H1 (cell line): ENCODE measurements at regions not wholly inside any gene's neighbourhood (a gene's known extent, or its start where the extent isn't known, plus 50 kb on each side); places are given as distances from the start of the nearest gene placed in this dataset.

Experiments
- CTCF ChIA-PET: fragments of 300-600 bp; sonication (Branson Sonifier 250); formaldehyde crosslinking; loops from one replicate; lab custom pipeline; 2021; ENCODE audit not compliant: partially characterized antibody; lab: Charles Lee
- POLR2A ChIA-PET: fragments of 300-600 bp; sonication (Branson Sonifier 250); formaldehyde crosslinking; loops from one replicate; lab custom pipeline; 2021; ENCODE audit warnings: inconsistent platforms; ENCODE audit not compliant: partially characterized antibody; lab: Charles Lee
- DNase-seq, 2 experiments: peaks; one replicate each; pipeline versions ENCODE4 v3.0.0 to v3.0.0-alpha.2; 2010 to 2022; ENCODE audit warnings: low spot score in 2 of 2, low read depth in 1 of 2, mixed read lengths in 1 of 2
- FAIRE-seq: peaks from 2 replicates; lab custom pipeline; 2011; peaks lifted over from hg19 to GRCh38; lab: Jason Lieb, UNC
- H2AFZ ChIP-seq: 2 replicates; pipeline ENCODE4 v1.8.1; 2012; ENCODE audit warnings: low read length, inconsistent platforms
- H2AK5ac ChIP-seq: 2 replicates; pipeline ENCODE4 v1.6.1; 2013; ENCODE audit warnings: low read depth, low read length
- H2BK120ac ChIP-seq: replicated peaks from 2 replicates; pipeline ENCODE3; 2013; ENCODE audit warnings: low read depth, low read length, inconsistent platforms
- H2BK12ac ChIP-seq: 2 replicates; pipeline ENCODE4 v1.6.1; 2013; ENCODE audit warnings: low read depth, low read length
- H2BK15ac ChIP-seq: 2 replicates; pipeline ENCODE4 v1.6.1; 2013; ENCODE audit warnings: low read length
- H2BK20ac ChIP-seq: 2 replicates; pipeline ENCODE4 v1.6.1; 2013; ENCODE audit warnings: low read length
- H2BK5ac ChIP-seq: 2 replicates; pipeline ENCODE4 v1.6.1; 2013; ENCODE audit warnings: low read depth, low read length
- H3K14ac ChIP-seq: 2 replicates; pipeline ENCODE4 v1.6.1; 2013; ENCODE audit warnings: inconsistent platforms; ENCODE audit not compliant: insufficient read length
- H3K18ac ChIP-seq: 2 replicates; pipeline ENCODE4 v1.6.1; 2013; ENCODE audit warnings: low read length; ENCODE audit errors: extremely low read depth
- H3K23ac ChIP-seq: 2 replicates; pipeline ENCODE4 v1.6.1; 2013; ENCODE audit warnings: inconsistent platforms; ENCODE audit not compliant: insufficient read length
- H3K23me2 ChIP-seq: 2 replicates; pipeline ENCODE4 v1.6.1; 2013; ENCODE audit warnings: low read depth, low read length
- H3K27ac ChIP-seq: 2 replicates; pipeline ENCODE4 v1.6.1; 2011; ENCODE audit warnings: low read depth, low read length, inconsistent platforms
- H3K27me3 ChIP-seq, 4 experiments: replicated peaks in 1 of 4; 1 replicate in 1 of 4; 2 replicates in 3 of 4; pipeline versions ENCODE4 v1.6.1 to v1.8.1; 2011 to 2013; ENCODE audit warnings: low read length in 3 of 4, mild to moderate bottlenecking in 3 of 4, inconsistent platforms in 2 of 4, mixed read lengths in 2 of 4, moderate library complexity in 1 of 4; ENCODE audit not compliant: control insufficient read depth in 3 of 4, insufficient read depth in 3 of 4; ENCODE audit errors: extremely low read depth in 1 of 4
- H3K36me3 ChIP-seq, 4 experiments: 2 replicates each; pipeline versions ENCODE4 v1.6.1 to v1.8.1; 2011 to 2013; ENCODE audit warnings: mild to moderate bottlenecking in 4 of 4, low read length in 3 of 4, moderate library complexity in 2 of 4, control low read depth in 1 of 4, inconsistent platforms in 1 of 4; ENCODE audit not compliant: insufficient read depth in 4 of 4, control insufficient read depth in 2 of 4
- H3K4ac ChIP-seq: replicated peaks from 2 replicates; pipeline ENCODE3; 2013; ENCODE audit warnings: low read length, low read depth, mixed read lengths, inconsistent platforms; ENCODE audit not compliant: insufficient read length
- H3K4me1 ChIP-seq, 4 experiments: replicated peaks in 1 of 4; 1 replicate in 1 of 4; 2 replicates in 3 of 4; pipeline versions ENCODE4 v1.6.1 to v1.8.1; 2011 to 2013; ENCODE audit warnings: low read length in 3 of 4, inconsistent platforms in 2 of 4, mixed read lengths in 1 of 4; ENCODE audit not compliant: insufficient read depth in 4 of 4, control insufficient read depth in 3 of 4
- H3K4me2 ChIP-seq, 2 experiments: 2 replicates each; pipeline versions ENCODE4 v1.6.1 to v1.8.1; 2011 to 2013; ENCODE audit warnings: low read depth in 2 of 2, low read length in 2 of 2, control low read depth in 1 of 2, inconsistent platforms in 1 of 2, mild to moderate bottlenecking in 1 of 2; ENCODE audit not compliant: insufficient read depth in 1 of 2
- H3K4me3 ChIP-seq, 4 experiments: fragments of 200-600, 300-600 bp in 1 of 4; sonication (generic), shearing (Covaris generic), sonication (Bioruptor Twin) in 1 of 4; 2 replicates each; pipeline versions ENCODE4 v1.5.1 to v1.8.1; 2011 to 2016; ENCODE audit warnings: low read length in 4 of 4, low read depth in 3 of 4, control low read depth in 2 of 4, inconsistent platforms in 2 of 4, mild to moderate bottlenecking in 2 of 4, mixed read lengths in 1 of 4, moderate library complexity in 1 of 4; ENCODE audit not compliant: insufficient read depth in 2 of 4; ENCODE audit errors: extremely low read depth in 1 of 4
- H3K56ac ChIP-seq: replicated peaks from 2 replicates; pipeline ENCODE3; 2013; ENCODE audit warnings: low read depth, mild to moderate bottlenecking, mixed read lengths, low read length, inconsistent platforms; ENCODE audit not compliant: insufficient read length
- H3K79me1 ChIP-seq: 2 replicates; pipeline ENCODE4 v1.6.1; 2013; ENCODE audit warnings: low read depth, low read length, control low read depth
- H3K79me2 ChIP-seq, 2 experiments: 2 replicates each; pipeline versions ENCODE4 v1.6.1 to v1.8.1; 2012 to 2013; ENCODE audit warnings: low read length in 2 of 2, mild to moderate bottlenecking in 2 of 2, inconsistent platforms in 1 of 2; ENCODE audit not compliant: insufficient read depth in 2 of 2, control insufficient read depth in 1 of 2
- H3K9ac ChIP-seq, 4 experiments: replicated peaks in 1 of 4; 1 replicate in 1 of 4; 2 replicates in 3 of 4; pipeline versions ENCODE4 v1.6.1 to v1.8.1; 2011 to 2013; ENCODE audit warnings: low read depth in 3 of 4, low read length in 3 of 4, control low read depth in 2 of 4, mild to moderate bottlenecking in 2 of 4, moderate library complexity in 2 of 4, inconsistent platforms in 1 of 4; ENCODE audit errors: extremely low read depth in 1 of 4
- H3K9me3 ChIP-seq, 2 experiments: 2 replicates each; pipeline versions ENCODE4 v1.6.1 to v1.8.1; 2012 to 2013; ENCODE audit warnings: mild to moderate bottlenecking in 2 of 2, moderate library complexity in 2 of 2, control low read depth in 1 of 2, inconsistent platforms in 1 of 2, low read depth in 1 of 2, low read length in 1 of 2, mixed read lengths in 1 of 2; ENCODE audit not compliant: insufficient read depth in 2 of 2
- H4K20me1 ChIP-seq, 2 experiments: replicated peaks in 1 of 2; 2 replicates each; pipeline versions ENCODE3 to v1.8.1; 2011 to 2013; ENCODE audit warnings: inconsistent platforms in 2 of 2, low read length in 2 of 2, mild to moderate bottlenecking in 1 of 2; ENCODE audit not compliant: insufficient read depth in 2 of 2, control insufficient read depth in 1 of 2
- H4K5ac ChIP-seq: 2 replicates; pipeline ENCODE4 v1.6.1; 2013; ENCODE audit warnings: low read length, low read depth, mixed read lengths, inconsistent platforms; ENCODE audit not compliant: insufficient read length
- H4K8ac ChIP-seq: 2 replicates; pipeline ENCODE4 v1.8.0; 2013; ENCODE audit warnings: mild to moderate bottlenecking, moderate library complexity, low read length, inconsistent platforms; ENCODE audit not compliant: insufficient read depth; ENCODE audit errors: extremely low read depth
- H4K91ac ChIP-seq: replicated peaks from 2 replicates; pipeline ENCODE3; 2013; ENCODE audit warnings: low read length, mixed read lengths, inconsistent platforms; ENCODE audit not compliant: insufficient read length
- CBX5 ChIP-seq: fragments of 300-800, 300-1000 bp; sonication (generic); IDR thresholded peaks from 2 replicates; pipeline ENCODE4 v1.7.1; 2016; ENCODE audit warnings: antibody characterized with exemption, low read length, low read depth
- CEBPB ChIP-seq: IDR thresholded peaks from 2 replicates; pipeline ENCODE4 v1.6.1; 2012; ENCODE audit warnings: low read depth, low read length
- CHD1 ChIP-seq: IDR thresholded peaks from 2 replicates; pipeline ENCODE4 v1.6.1; 2012; ENCODE audit warnings: low read depth, low read length, improper control_type of control experiment
- CTBP2 ChIP-seq: IDR thresholded peaks from 2 replicates; pipeline ENCODE4 v1.7.0; 2011; ENCODE audit warnings: borderline replicate concordance, mild to moderate bottlenecking, moderate library complexity, mixed read lengths, low read length; ENCODE audit not compliant: insufficient read depth, insufficient read length
- CTCF ChIP-seq, 3 experiments: IDR thresholded peaks; 1 replicate in 2 of 3; 2 replicates in 1 of 3; pipeline versions ENCODE4 v1.5.1 to v1.6.1; 2011; ENCODE audit warnings: low read length in 3 of 3, mild to moderate bottlenecking in 3 of 3, inconsistent platforms in 2 of 3, low read depth in 1 of 3, moderate library complexity in 1 of 3; ENCODE audit not compliant: insufficient read depth in 1 of 3; ENCODE audit errors: control extremely low read depth in 1 of 3
- E2F6 ChIP-seq: IDR thresholded peaks from 2 replicates; pipeline ENCODE4 v1.6.1; 2012; ENCODE audit warnings: inconsistent platforms
- RAD21 ChIP-seq, 2 experiments: IDR thresholded peaks in 1 of 2; conservative IDR thresholded peaks in 1 of 2; 2 replicates each; pipeline ENCODE4 v1.6.1; 2011; ENCODE audit warnings: low read depth in 2 of 2, low read length in 2 of 2, improper control_type of control experiment in 1 of 2, inconsistent platforms in 1 of 2, mild to moderate bottlenecking in 1 of 2, moderate library complexity in 1 of 2
- RNF2 ChIP-seq: fragments of 200-900, 300-1000 bp; sonication (generic); IDR thresholded peaks from 2 replicates; pipeline ENCODE4 v1.7.1; 2016; ENCODE audit warnings: borderline replicate concordance, low read depth, mild to moderate bottlenecking, antibody characterized with exemption, low read length; ENCODE audit not compliant: poor library complexity, severe bottlenecking; ENCODE audit errors: missing control alignments
- SUZ12 ChIP-seq: fragments of 200-600 bp; sonication (generic); IDR thresholded peaks from 2 replicates; pipeline ENCODE4 v1.6.1; 2012; ENCODE audit warnings: mild to moderate bottlenecking, inconsistent platforms, low read length, moderate library complexity, mixed read lengths
- TAF7 ChIP-seq: optimal IDR thresholded peaks from 2 replicates; pipeline ENCODE3; 2011; ENCODE audit warnings: low read depth, mild to moderate bottlenecking, inconsistent platforms, low read length, moderate library complexity, borderline replicate concordance
- WGBS, 2 experiments: shearing (Covaris generic) in 1 of 2; methylation state at CpG; one replicate each; pipeline versions ENCODE4 v1.1.6 to v1.1.7; 2013 to 2015; ENCODE audit warnings: low lambda C conversion rate in 2 of 2, mixed read lengths in 2 of 2, inconsistent platforms in 1 of 2, low coverage in 1 of 2, missing lambda C conversion rate in 1 of 2; ENCODE audit not compliant: insufficient replicate concordance in 2 of 2, insufficient coverage in 1 of 2, insufficient read length in 1 of 2; ENCODE audit errors: extremely low coverage in 1 of 2, missing lambda C conversion rate in 1 of 2; 5-methylcytosine and 5-hydroxymethylcytosine counted together

DNA sequence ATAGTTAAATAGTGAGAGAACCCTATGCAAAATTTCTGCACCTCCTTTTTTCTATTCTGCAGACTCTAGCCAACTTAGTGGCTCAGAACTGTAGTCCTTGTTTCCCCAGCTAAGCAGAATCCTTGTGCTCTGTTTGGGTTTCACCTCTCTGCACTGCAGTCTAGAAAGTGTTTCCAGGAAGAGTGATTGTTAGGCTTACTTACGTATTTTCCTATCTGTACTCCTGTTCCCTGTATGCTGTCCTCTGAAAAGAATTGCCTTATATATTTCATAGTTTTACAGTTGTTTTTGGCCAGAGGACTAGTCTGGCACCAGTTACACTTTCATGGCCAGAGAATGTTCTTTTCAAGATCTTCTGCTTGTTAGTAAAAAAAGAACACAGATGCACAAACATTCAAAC, 154.6 kb upstream of the POT1 start:
- Histone ChIP-seq H3K79me1 (no peaks in the 10 kb centered on the region), H2BK12ac (no peak overlapping the region), H3K18ac (no peak overlapping the region), H4K91ac (no peak overlapping the region), H2BK120ac (no peak overlapping the region), H2BK15ac (no peak overlapping the region), H3K79me2 (no peaks in the 10 kb centered on the region), H3K14ac (no peak overlapping the region), H4K8ac (no peak overlapping the region), H3K27ac (no peak overlapping the region), H2BK5ac (no peak overlapping the region), H2AK5ac (no peak overlapping the region), H3K9me3 (no peaks in the 10 kb centered on the region), H3K23me2 (no peaks in the 10 kb centered on the region), H3K27me3 (no peaks in the 10 kb centered on the region), H3K36me3 (no peaks in the 10 kb centered on the region), H3K9ac (no peak overlapping the region), H3K56ac (no peak overlapping the region), H4K20me1 (no peaks in the 10 kb centered on the region), H2BK20ac (no peak overlapping the region), H2AFZ (no peak overlapping the region), H4K5ac (no peak overlapping the region), H3K4me1 (no peaks in the 10 kb centered on the region), H3K4me2 (no peak overlapping the region), H3K4me3 (no peak overlapping the region), H3K4ac (no peak overlapping the region), H3K23ac (no peak overlapping the region)
- CTCF ChIA-PET, result no interaction called here
- no peak for FAIRE-seq
- POLR2A ChIA-PET, result no interaction called here
- 75% methylated on average over 1 of the region's 1 CpG; no CpG with 5 or more reads in 1 of the 2 experiments for WGBS, 2 experiments
- no peak for DNase-seq
- TF ChIP-seq E2F6, result no peak
- no peak for TF ChIP-seq CTCF (IDR thresholded peaks at IDR 0.05; ENCODE audit: control extremely low read depth in 1 of 3, insufficient read depth in 1 of 3, low read depth in 1 of 3, low read length in 3 of 3)
- TF ChIP-seq RNF2, result no peak
- TF ChIP-seq CHD1, result no peak
- TF ChIP-seq CEBPB, result no peak
- TF ChIP-seq SUZ12, result no peak
- TF ChIP-seq TAF7, result no peak
- TF ChIP-seq CTBP2, result no peak
- TF ChIP-seq CBX5, result no peak
- TF ChIP-seq RAD21 (IDR thresholded peaks at IDR 0.05 in 1 of 2, conservative IDR thresholded peaks at IDR 0.05 in 1 of 2; ENCODE audit: low read depth in 2 of 2, low read length in 2 of 2), result no peak
